GM21367 (cell line): ENCODE measurements at regions not wholly inside any gene's neighbourhood (a gene's known extent, or its start where the extent isn't known, plus 50 kb on each side); places are given as distances from the start of the nearest gene placed in this dataset.
"Not testable (repeated sequence)": the region's sequence is repeated elsewhere in the genome, so short reads cannot be mapped to it uniquely, and the experiment has no call there.

ENCODE experiments used
- ATAC-seq: cut with Tn5 transposase; IDR thresholded peaks from one replicate; pipeline ENCODE4 v1.9.1; 2021; ENCODE audit not compliant: unreplicated experiment

GRCh38 chr21:28614791-28615190 is 377.9 kb downstream of the LTN1 start:
- no peak for ATAC-seq

DNA sequence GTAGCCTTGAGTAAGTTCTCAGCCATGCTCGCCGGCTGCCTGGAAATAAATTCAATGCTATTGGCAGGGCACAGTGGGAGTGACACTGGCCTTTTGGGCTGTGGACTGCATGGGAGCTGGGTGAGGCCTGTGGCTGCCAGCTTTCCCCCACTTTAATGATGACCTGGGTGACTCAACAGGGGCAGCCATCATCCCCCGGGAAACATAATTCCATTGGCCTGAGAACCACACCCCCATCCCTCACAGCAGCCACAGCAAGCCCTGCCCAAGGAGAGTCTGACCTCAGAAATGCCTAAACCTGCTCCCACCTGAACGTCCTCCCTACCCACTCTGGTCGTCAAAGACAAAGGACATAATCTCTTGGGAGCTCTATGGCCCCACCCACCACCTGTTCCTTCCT is 384.0 kb downstream of the LTN1 start:
- no peak for ATAC-seq

DNA sequence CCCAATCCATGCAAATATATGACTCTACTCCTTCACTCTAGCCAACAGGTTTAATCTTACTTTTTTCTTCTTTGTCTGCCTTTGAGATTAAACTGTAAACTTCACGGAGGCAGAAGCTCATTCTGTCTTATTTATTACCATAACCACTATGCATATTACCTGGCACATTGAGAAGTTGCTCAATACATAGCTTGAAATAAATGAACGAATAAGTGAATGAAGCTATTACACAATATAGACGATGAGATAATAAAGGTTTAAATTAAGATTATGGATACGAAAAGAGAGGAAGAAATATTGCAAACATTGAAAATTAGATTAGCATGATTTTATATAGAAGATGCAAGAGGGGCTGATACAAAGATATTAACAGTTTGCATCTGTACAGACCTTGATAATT is 385.1 kb downstream of the LTN1 start:
- ATAC-seq = no peak

- ATAC-seq = peak; percentile 98
These were observed 387.6 kb downstream of the LTN1 start for GRCh38 chr21:28604946-28605537.

- no peak for ATAC-seq
These were observed 390.1 kb downstream of the LTN1 start for GRCh38 chr21:28602546-28602945.

- ATAC-seq = no peak
These were observed 394.5 kb downstream of the LTN1 start for GRCh38 chr21:28598214-28598613.

DNA sequence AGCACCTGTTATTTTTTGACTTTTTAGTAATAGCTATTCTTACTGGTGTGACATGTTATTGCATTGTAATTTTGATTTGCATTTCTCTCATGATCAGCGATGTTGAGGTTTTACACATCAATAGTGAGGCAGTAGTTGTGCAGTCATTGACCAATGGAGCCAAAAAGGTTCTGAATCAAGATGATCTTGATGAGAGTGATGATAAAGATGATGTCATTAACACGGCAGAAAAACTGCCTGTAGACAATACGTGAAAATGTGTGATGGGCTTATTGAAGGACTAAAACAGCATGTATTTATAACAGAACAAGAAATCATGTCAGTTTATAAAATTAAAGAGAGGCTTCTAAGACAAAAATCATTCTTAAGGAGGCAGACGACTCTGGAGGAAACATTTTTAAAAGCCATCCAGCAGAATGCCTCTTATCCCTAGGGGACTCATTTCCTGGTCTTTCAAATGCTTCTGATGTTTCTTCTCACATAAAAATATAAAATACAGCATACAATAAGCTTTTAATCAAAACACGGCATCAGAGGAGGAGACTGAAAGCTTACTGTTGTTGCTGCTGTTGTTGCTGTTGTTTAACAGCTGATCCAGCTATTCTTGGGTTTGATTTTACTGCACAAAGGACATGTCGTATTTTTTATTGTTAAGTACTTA is 400.3 kb downstream of the LTN1 start:
- ATAC-seq = no peak

DNA sequence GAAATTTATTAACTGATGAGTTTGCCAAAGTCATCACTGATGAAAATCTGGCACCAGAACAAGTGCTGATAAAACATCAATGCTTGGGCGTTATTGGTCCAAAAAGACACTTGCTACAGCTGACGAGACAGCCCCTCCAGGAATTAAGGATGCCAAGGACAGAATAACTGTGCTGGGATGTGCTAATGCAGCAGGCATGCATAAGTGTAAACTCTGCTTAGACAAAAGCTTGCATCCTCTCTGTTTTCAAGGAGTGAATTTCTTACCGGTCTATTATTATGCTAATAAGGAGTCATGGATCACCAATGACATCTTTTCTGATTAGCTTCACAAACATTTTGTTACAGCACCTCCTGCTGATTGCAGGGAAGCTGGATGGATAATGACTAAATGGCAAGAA is 402.0 kb downstream of the LTN1 start:
- no peak for ATAC-seq

DNA sequence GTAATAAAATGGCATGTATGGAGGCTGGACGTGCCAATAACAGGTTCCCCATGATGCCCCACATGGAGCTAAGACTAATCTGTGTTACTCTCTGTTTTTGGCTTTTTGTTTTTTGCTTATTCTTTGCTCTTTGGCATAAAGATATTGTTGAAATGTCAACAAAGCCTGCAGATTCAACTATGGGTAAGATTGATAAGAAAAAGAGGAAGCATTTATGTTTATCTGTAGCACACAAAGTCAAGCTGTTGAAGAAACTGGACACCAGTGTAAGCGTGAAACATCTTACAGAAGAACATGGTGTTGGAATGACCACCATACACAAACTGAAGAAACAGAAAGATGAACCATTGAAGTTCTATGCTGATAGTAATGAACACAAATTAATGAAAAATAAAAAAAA is 402.7 kb downstream of the LTN1 start:
- no peak for ATAC-seq

GRCh38 chr21:28588997-28589396 is 403.7 kb downstream of the LTN1 start:
- no peak for ATAC-seq

- no peak for ATAC-seq
These were observed 404.9 kb downstream of the LTN1 start for GRCh38 chr21:28587748-28588147.

GRCh38 chr21:28581976-28582375 is 410.7 kb downstream of the LTN1 start:
- no peak for ATAC-seq

GRCh38 chr21:28581311-28581731 is 411.4 kb downstream of the LTN1 start:
- not testable (repeated sequence) for ATAC-seq

- no peak for ATAC-seq
These were observed 412.1 kb downstream of the LTN1 start for GRCh38 chr21:28580585-28580984.

- ATAC-seq = no peak
These were observed 412.6 kb downstream of the LTN1 start for GRCh38 chr21:28579986-28580550.

GRCh38 chr21:28568692-28569091 is 424.0 kb downstream of the LTN1 start:
- ATAC-seq = no peak

- not testable (repeated sequence) for ATAC-seq
These were observed 428.7 kb downstream of the LTN1 start for GRCh38 chr21:28563933-28564332.

DNA sequence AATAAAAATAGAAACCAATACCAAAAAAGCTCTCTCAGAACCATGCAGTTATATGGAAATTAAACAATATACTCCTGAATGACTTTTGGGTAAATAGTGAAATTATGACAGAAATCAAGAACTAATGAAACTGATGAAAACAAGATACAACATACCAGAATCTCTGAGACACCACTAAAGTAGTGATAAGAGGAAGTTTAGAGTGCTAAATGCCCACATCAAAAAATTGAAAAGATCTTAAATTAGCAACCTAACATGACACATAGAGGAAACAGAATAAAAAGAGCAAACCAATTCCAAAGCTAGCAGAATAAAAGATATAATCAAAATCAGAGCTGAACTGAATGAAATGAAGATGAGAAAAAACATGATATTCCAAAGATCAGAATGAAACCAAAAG is 430.9 kb downstream of the LTN1 start:
- no peak for ATAC-seq

DNA sequence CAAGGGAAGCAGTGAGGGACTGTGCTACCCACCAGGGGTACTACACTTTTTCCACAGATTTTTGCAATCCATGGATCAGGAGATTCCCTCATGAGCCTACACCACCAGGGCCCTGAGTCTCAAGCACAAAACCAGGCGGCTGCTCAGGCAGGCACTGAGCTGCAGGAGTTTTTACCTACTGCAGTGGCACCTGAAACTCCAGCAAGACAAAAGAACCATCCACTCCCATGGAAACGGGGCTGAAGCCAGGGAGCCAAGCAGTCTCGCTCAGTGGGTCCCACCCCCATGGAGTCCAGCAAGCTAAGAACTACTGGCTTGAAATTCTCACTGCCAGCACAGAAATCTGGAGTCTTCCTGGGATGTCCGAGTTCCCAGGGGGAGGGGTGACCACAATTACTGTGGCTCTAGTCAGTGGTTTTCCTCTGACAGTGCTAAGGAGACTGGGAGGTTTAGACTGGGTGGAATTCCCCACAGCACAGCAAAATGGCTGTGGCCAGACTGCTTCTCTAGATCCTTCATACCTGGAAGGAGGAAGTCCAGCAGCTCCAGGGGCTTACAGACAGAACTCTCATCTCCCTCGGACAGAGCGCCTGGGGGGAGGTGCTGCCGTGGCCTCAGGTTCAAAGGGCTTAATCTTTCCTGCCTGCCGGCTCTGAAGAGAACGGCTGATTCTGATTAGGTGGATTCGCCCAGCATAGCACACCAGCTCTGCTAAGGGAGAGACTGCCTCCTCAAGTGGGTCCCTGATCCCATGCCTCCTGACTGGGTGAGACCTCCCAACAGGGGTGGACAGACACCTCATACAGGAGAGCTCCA is 437.8 kb downstream of the LTN1 start:
- no peak for ATAC-seq

GRCh38 chr21:28550057-28550825 is 442.4 kb downstream of the LTN1 start:
- ATAC-seq = no peak

- ATAC-seq = no peak
These were observed 444.4 kb downstream of the LTN1 start for GRCh38 chr21:28548291-28548690.
